ENCODE measurements at regions not wholly inside any gene's neighbourhood (a gene's known extent, or its start where the extent isn't known, plus 50 kb on each side); places are given as distances from the start of the nearest gene placed in this dataset.
"Not testable (repeated sequence)": the region's sequence is repeated elsewhere in the genome, so short reads cannot be mapped to it uniquely, and the experiment has no call there.

GRCh38 chr11:35046681-35047080, 92.3 kb upstream of the CD44 start:
- DNase-seq = no peak

GRCh38 chr11:35047179-35047578, 91.8 kb upstream of the CD44 start:
- DNase-seq = peak; percentile 45

- no peak for DNase-seq
These were observed 91.2 kb upstream of the CD44 start for GRCh38 chr11:35047769-35048168.

GRCh38 chr11:35048346-35048745, 90.6 kb upstream of the CD44 start:
- not testable (repeated sequence) for DNase-seq

GRCh38 chr11:35049859-35050531, 89.0 kb upstream of the CD44 start:
- DNase-seq = no peak

GRCh38 chr11:35050541-35050995, 88.4 kb upstream of the CD44 start:
- no peak for DNase-seq

GRCh38 chr11:35056391-35057093, 82.4 kb upstream of the CD44 start:
- no peak for DNase-seq

GRCh38 chr11:35057926-35058668, 80.9 kb upstream of the CD44 start:
- DNase-seq = no peak

GRCh38 chr11:35058669-35059434, 80.1 kb upstream of the CD44 start:
- DNase-seq = no peak

- DNase-seq = no peak
These were observed 77.2 kb upstream of the CD44 start for GRCh38 chr11:35061516-35062440.

GRCh38 chr11:35063488-35063931, 75.5 kb upstream of the CD44 start:
- DNase-seq = no peak

- DNase-seq = no peak
These were observed 74.7 kb upstream of the CD44 start for GRCh38 chr11:35064114-35064800.

GRCh38 chr11:35065566-35065965, 73.4 kb upstream of the CD44 start:
- DNase-seq = no peak

- DNase-seq = no peak
These were observed 72.9 kb upstream of the CD44 start for GRCh38 chr11:35066030-35066429.

- no peak for DNase-seq
These were observed 72.1 kb upstream of the CD44 start for GRCh38 chr11:35066783-35067423.

- no peak for DNase-seq
These were observed 67.2 kb upstream of the CD44 start for GRCh38 chr11:35071722-35072121.

GRCh38 chr11:35073691-35074419, 65.1 kb upstream of the CD44 start:
- no peak for DNase-seq

- no peak for DNase-seq
These were observed 62.5 kb upstream of the CD44 start for GRCh38 chr11:35076201-35077100.

Data from effector CD4-positive, alpha-beta T cell (primary cell).